Panc1 (cell line): ENCODE measurements at regions not wholly inside any gene's neighbourhood (a gene's known extent, or its start where the extent isn't known, plus 50 kb on each side); places are given as distances from the start of the nearest gene placed in this dataset.

Experiments
- ATAC-seq: fragments of 200-7000 bp; cut with Tn5 transposase; 2 replicates; pipeline ENCODE4 v1.9.1; 2020; ENCODE audit warnings: mild to moderate bottlenecking, moderate library complexity
- BruUV-seq: library from RNA; stranded (reverse); fragments of 400-500 nt; replicated peaks from 2 replicates; lab custom pipeline; 2021; lab: Mats Ljungman, UMichigan
- CTCF ChIA-PET: fragments of 300-600 bp; sonication (Branson Sonifier 250); formaldehyde crosslinking; loops from one replicate; lab custom pipeline; 2022; ENCODE audit warnings: antibody characterized with exemption; lab: Charles Lee
- POLR2A ChIA-PET: fragments of 300-600 bp; sonication (Branson Sonifier 250); formaldehyde crosslinking; loops from one replicate; lab custom pipeline; 2022; ENCODE audit warnings: antibody characterized with exemption; lab: Charles Lee
- DNase-seq: peaks from one replicate; pipeline ENCODE4 v3.0.0-alpha.2; 2010; ENCODE audit warnings: low read depth, low spot score
- H3K27ac ChIP-seq: 2 replicates; pipeline ENCODE4 v1.5.1; 2011; ENCODE audit warnings: mild to moderate bottlenecking, low read length, inconsistent platforms
- H3K27me3 ChIP-seq: fragments of 200-500 bp; sonication (Bioruptor generic); 2 replicates; pipeline ENCODE4 v1.6.0; 2014; ENCODE audit warnings: low read length, inconsistent platforms; ENCODE audit not compliant: control insufficient read depth, insufficient read depth
- H3K36me3 ChIP-seq: fragments of 200-500 bp; sonication (Bioruptor generic); 2 replicates; pipeline ENCODE4 v1.5.1; 2014; ENCODE audit warnings: inconsistent platforms, mild to moderate bottlenecking, low read length, moderate library complexity; ENCODE audit not compliant: control insufficient read depth, insufficient read depth
- H3K4me1 ChIP-seq: 2 replicates; pipeline ENCODE4 v1.5.1; 2011; ENCODE audit warnings: inconsistent platforms, mild to moderate bottlenecking, low read length, moderate library complexity; ENCODE audit not compliant: control insufficient read depth, insufficient read depth
- H3K4me3 ChIP-seq, 2 experiments: 2 replicates each; pipeline ENCODE4 v1.5.1; 2011 to 2012; ENCODE audit warnings: low read depth in 2 of 2, low read length in 2 of 2, mild to moderate bottlenecking in 2 of 2, inconsistent platforms in 1 of 2, moderate library complexity in 1 of 2
- H3K9me3 ChIP-seq: fragments of 200-500 bp; sonication (Bioruptor generic); 2 replicates; pipeline ENCODE4 v1.5.1; 2014; ENCODE audit warnings: low read depth, mild to moderate bottlenecking, inconsistent platforms, low read length, moderate library complexity; ENCODE audit not compliant: control insufficient read depth, insufficient read depth
- CTCF ChIP-seq: fragments of 450-650 bp; IDR thresholded peaks from 2 replicates; pipeline ENCODE4 v1.5.1; 2017; ENCODE audit warnings: mild to moderate bottlenecking
- POLR2AphosphoS5 ChIP-seq: IDR thresholded peaks from 2 replicates; pipeline ENCODE4 v1.6.1; 2012; ENCODE audit warnings: mild to moderate bottlenecking, low read depth, low read length, moderate library complexity
- SIN3A ChIP-seq: IDR thresholded peaks from 2 replicates; pipeline ENCODE4 v1.6.1; 2012; ENCODE audit warnings: low read depth, mild to moderate bottlenecking, low read length, moderate library complexity, borderline replicate concordance; ENCODE audit not compliant: insufficient read depth
- TCF7L2 ChIP-seq: IDR thresholded peaks from 2 replicates; pipeline ENCODE4 v1.6.1; 2011; ENCODE audit warnings: mild to moderate bottlenecking, low read depth, low read length, inconsistent platforms
- in situ Hi-C: cut with HindIII; loops from 2 replicates; pipeline ENCODE4 v1.10.0; 2016; ENCODE audit warnings: low sequenced_read_pairs, low pct_unique_long_range_greater_than_20kb
- intact Hi-C: fragments of 100-400 bp; cut with micrococcal nuclease; formaldehyde crosslinking; loops from one replicate; pipeline ENCODE4 v1.10.0; 2022; ENCODE audit not compliant: unreplicated experiment
- TF ChIP-seq, protein P1 (sequence below), 2 experiments: IDR thresholded peaks; 2 replicates each; pipeline ENCODE4 v1.6.1; 2011 to 2012; ENCODE audit warnings: low read depth in 2 of 2, control low read depth in 1 of 2, low read length in 1 of 2, mild to moderate bottlenecking in 1 of 2, moderate library complexity in 1 of 2; ENCODE audit not compliant: insufficient read depth in 1 of 2

DNA sequence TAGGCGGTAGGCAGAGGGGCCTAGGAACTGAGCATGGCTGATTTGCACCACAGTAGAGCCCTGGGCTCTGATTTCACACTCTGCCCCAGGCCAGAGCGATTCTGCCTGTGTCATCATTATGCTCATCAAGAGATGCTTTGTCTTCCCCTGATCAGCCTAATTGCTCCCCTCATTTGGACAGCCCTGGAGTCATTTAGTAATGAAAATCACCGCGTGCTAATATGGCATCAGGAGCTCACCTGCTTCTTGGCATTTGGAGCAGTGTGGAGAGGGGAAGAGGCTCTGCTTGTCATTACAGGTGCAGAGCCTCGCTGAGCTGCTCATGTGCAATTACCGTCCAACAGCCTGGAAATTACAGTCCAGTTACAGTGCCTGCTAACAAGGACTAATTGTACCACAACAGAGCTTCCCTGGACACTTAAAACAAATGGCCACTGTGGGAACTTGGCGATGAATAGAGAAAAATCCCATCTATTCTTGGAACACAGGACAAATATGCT lies 157.1 kb upstream of the WSCD1 start:
- no TSS peak for BruUV-seq
- no peaks in the 10 kb centered on the region; the same call in 1 of the 2 replicates for H3K27me3 ChIP-seq
- no peak overlapping the region for H3K4me3 ChIP-seq
- CTCF ChIA-PET, result no interaction called here
- H3K27ac ChIP-seq, result no peak overlapping the region
- in situ Hi-C loops, result no loop called here
- H3K4me1 ChIP-seq, result no peaks in the 10 kb centered on the region
- no peaks in the 10 kb centered on the region for H3K36me3 ChIP-seq
- POLR2A ChIA-PET, result no interaction called here
- H3K9me3 ChIP-seq, result no peaks in the 10 kb centered on the region
- intact Hi-C loops, result no loop called here
- no peak for ATAC-seq
- no peak for DNase-seq
- TF ChIP-seq POLR2AphosphoS5, result no peak
- no peak for TF ChIP-seq CTCF
- TF ChIP-seq SIN3A, result no peak

DNA sequence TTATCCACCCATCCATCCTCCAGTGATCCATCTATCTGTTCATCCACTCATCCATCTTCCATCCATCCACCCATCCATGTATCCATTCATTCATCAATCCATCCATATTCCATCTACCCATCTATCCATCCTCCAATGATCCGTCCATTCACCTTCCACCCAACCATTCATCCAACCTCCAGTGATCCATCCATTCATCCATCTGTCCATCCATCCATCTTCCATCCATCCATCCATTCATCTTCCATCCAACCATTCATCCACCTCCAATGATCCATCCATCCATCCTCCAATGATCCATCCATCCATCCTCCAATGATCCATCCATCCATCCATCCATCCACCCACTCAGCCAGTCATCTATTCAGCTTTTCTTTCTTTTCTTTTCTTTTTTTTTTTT lies 156.5 kb upstream of the WSCD1 start:
- no TSS peak for BruUV-seq
- CTCF ChIA-PET, result no interaction called here
- TF ChIP-seq, protein P1, sequence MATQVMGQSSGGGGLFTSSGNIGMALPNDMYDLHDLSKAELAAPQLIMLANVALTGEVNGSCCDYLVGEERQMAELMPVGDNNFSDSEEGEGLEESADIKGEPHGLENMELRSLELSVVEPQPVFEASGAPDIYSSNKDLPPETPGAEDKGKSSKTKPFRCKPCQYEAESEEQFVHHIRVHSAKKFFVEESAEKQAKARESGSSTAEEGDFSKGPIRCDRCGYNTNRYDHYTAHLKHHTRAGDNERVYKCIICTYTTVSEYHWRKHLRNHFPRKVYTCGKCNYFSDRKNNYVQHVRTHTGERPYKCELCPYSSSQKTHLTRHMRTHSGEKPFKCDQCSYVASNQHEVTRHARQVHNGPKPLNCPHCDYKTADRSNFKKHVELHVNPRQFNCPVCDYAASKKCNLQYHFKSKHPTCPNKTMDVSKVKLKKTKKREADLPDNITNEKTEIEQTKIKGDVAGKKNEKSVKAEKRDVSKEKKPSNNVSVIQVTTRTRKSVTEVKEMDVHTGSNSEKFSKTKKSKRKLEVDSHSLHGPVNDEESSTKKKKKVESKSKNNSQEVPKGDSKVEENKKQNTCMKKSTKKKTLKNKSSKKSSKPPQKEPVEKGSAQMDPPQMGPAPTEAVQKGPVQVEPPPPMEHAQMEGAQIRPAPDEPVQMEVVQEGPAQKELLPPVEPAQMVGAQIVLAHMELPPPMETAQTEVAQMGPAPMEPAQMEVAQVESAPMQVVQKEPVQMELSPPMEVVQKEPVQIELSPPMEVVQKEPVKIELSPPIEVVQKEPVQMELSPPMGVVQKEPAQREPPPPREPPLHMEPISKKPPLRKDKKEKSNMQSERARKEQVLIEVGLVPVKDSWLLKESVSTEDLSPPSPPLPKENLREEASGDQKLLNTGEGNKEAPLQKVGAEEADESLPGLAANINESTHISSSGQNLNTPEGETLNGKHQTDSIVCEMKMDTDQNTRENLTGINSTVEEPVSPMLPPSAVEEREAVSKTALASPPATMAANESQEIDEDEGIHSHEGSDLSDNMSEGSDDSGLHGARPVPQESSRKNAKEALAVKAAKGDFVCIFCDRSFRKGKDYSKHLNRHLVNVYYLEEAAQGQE (IDR thresholded peaks at IDR 0.05; ENCODE audit: insufficient read depth in 1 of 2, low read depth in 2 of 2, low read length in 1 of 2), result no peak
- no peak for TF ChIP-seq TCF7L2
- no peak for TF ChIP-seq SIN3A
- TF ChIP-seq CTCF, result no peak
- no peak for TF ChIP-seq POLR2AphosphoS5

More for the DNA sequence above, 156.5 kb upstream of the WSCD1 start:
- POLR2A ChIA-PET, result no interaction called here
- intact Hi-C loops (no loop called here), in situ Hi-C loops (no loop called here)
- DNase-seq (no peak), ATAC-seq (no peak)
- Histone ChIP-seq H3K27me3 (no peaks in the 10 kb centered on the region; the same call in 1 of the 2 replicates), H3K36me3 (no peaks in the 10 kb centered on the region), H3K4me3 (no peak overlapping the region), H3K27ac (no peak overlapping the region), H3K4me1 (no peaks in the 10 kb centered on the region), H3K9me3 (no peaks in the 10 kb centered on the region)
